Adrenal gland (tissue), 5 donors: ENCODE measurements at regions not wholly inside any gene's neighbourhood (a gene's known extent, or its start where the extent isn't known, plus 50 kb on each side); places are given as distances from the start of the nearest gene placed in this dataset.

Source experiments
- POLR2A ChIP-seq, 2 donors: fragments of 450-650 bp; IDR thresholded peaks; one replicate each; pipeline ENCODE4 v1.6.1; 2017; ENCODE audit warnings: antibody characterized with exemption in 2 of 2, mild to moderate bottlenecking in 2 of 2, moderate library complexity in 1 of 2
- TF ChIP-seq, protein P1 (sequence below), 6 experiments: fragments of 450-650 bp in 4 of 6; fragments of 200-600 bp in 2 of 6; sonication (generic) in 1 of 6; IDR thresholded peaks; 1 replicate in 5 of 6; 2 replicates in 1 of 6; pipeline versions ENCODE4 v1.5.1 to v1.8.0; 2016 to 2021; ENCODE audit warnings: antibody characterized with exemption in 6 of 6, mild to moderate bottlenecking in 2 of 6, moderate library complexity in 1 of 6
- donor health status: DM: no; HTN: no; CAD: no.

DNA sequence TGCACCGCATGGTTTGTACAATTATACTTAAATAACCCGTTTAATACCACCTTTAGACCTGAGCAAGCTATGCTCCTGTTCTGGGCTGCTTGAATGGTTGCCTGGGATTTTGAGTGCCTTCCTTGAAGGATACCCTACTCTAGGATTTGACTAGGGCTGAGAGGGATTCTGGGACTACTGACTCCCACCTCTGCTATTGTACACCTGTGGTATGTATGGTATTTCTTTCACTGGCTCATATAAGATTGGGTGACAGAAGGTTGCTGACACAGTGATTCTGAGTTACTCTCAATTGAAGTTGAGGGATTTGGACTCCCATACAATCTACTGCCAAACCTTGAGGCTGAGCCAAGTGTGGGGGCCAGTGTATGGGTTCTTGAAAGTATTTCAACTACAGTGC lies 494.4 kb upstream of the SEMA3D start:
- no peak for TF ChIP-seq POLR2A (IDR thresholded peaks at IDR 0.05)
- TF ChIP-seq, protein P1, sequence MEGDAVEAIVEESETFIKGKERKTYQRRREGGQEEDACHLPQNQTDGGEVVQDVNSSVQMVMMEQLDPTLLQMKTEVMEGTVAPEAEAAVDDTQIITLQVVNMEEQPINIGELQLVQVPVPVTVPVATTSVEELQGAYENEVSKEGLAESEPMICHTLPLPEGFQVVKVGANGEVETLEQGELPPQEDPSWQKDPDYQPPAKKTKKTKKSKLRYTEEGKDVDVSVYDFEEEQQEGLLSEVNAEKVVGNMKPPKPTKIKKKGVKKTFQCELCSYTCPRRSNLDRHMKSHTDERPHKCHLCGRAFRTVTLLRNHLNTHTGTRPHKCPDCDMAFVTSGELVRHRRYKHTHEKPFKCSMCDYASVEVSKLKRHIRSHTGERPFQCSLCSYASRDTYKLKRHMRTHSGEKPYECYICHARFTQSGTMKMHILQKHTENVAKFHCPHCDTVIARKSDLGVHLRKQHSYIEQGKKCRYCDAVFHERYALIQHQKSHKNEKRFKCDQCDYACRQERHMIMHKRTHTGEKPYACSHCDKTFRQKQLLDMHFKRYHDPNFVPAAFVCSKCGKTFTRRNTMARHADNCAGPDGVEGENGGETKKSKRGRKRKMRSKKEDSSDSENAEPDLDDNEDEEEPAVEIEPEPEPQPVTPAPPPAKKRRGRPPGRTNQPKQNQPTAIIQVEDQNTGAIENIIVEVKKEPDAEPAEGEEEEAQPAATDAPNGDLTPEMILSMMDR (IDR thresholded peaks at IDR 0.05): no peak
